OCI-LY3 (cell line): ENCODE measurements at regions not wholly inside any gene's neighbourhood (a gene's known extent, or its start where the extent isn't known, plus 50 kb on each side); places are given as distances from the start of the nearest gene placed in this dataset.

Source experiments
- CTCF ChIP-seq: fragments of 200-600, 300-600 bp; sonication (generic); IDR thresholded peaks from 2 replicates; pipeline ENCODE4 v1.5.1; 2014; ENCODE audit warnings: antibody characterized with exemption, low read length, low read depth
- EZH2phosphoT487 ChIP-seq: fragments of 200-600 bp; shearing (Covaris generic); IDR thresholded peaks from 2 replicates; pipeline ENCODE4 v1.6.1; 2018; ENCODE audit warnings: antibody characterized with exemption, mixed run types, low read depth

DNA sequence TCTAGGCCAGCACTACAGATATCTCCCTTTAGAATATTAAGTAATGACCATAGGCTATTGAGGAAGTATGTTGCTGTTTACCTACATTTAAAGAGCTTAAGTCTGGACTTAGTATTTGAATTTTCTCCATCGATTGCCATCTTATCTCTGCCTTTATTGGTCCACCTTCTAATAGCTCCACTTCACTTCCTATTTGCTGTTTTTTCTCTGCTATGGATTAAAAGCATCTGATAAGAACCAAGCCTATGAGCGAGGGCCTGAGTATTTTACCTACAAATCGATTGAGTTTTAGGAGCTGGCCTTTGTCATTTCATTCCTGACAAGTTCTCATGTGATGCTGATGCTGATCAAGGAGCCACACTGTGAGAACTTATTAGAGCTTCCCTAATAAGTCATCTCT, 52.6 kb upstream of the AKAP13 start:
- TF ChIP-seq CTCF, result no peak
- TF ChIP-seq EZH2phosphoT487, result no peak
